ENCODE measurements at regions not wholly inside any gene's neighbourhood (a gene's known extent, or its start where the extent isn't known, plus 50 kb on each side); places are given as distances from the start of the nearest gene placed in this dataset.
"Not testable (repeated sequence)": the region's sequence is repeated elsewhere in the genome, so short reads cannot be mapped to it uniquely, and the experiment has no call there.

DNA sequence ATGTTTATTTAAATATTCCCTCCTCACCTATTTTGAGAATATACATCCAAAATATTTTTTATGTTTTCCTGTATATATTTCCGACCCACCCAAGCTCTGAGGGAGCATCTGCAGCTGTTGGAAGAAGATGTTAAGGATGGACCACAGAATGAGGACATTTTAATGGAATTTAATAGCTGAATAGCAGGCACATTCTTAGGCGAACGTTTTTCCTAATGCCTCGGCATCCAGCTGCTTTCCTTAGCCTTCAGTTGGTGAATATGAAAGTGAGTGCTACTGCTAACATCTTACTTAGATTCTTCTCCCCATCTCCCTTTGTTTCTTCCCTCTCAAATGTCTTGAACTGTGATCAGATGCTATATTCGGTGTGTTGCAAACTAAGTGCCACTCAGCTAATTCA, 158.0 kb upstream of the CTSO start:
- 68% methylated on average over 5 of the region's 5 CpGs for WGBS
- intact Hi-C loops (cut with DNase I), result no loop called here
- no peak overlapping the region for H3K4me3 ChIP-seq
- H3K4me1 ChIP-seq, result peaks cover 0 to 21% (median 15%) of the 10 kb centered on the region in 4 donors
- no peaks in the 10 kb centered on the region for H3K9me3 ChIP-seq
- TF ChIP-seq EP300 (IDR thresholded peaks at IDR 0.05) (no peak), POLR2AphosphoS5 (IDR thresholded peaks at IDR 0.05) (no peak), POLR2A (IDR thresholded peaks at IDR 0.05; ENCODE audit: low read depth) (no peak)
- TF ChIP-seq, protein P1, sequence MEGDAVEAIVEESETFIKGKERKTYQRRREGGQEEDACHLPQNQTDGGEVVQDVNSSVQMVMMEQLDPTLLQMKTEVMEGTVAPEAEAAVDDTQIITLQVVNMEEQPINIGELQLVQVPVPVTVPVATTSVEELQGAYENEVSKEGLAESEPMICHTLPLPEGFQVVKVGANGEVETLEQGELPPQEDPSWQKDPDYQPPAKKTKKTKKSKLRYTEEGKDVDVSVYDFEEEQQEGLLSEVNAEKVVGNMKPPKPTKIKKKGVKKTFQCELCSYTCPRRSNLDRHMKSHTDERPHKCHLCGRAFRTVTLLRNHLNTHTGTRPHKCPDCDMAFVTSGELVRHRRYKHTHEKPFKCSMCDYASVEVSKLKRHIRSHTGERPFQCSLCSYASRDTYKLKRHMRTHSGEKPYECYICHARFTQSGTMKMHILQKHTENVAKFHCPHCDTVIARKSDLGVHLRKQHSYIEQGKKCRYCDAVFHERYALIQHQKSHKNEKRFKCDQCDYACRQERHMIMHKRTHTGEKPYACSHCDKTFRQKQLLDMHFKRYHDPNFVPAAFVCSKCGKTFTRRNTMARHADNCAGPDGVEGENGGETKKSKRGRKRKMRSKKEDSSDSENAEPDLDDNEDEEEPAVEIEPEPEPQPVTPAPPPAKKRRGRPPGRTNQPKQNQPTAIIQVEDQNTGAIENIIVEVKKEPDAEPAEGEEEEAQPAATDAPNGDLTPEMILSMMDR (IDR thresholded peaks at IDR 0.05), result no peak
- DNase-seq (ENCODE audit: extremely low spot score), result no peak
- H3K36me3 ChIP-seq, result no peaks in the 10 kb centered on the region
- no peaks in the 10 kb centered on the region for H3K27me3 ChIP-seq
- no peak overlapping the region for H3K27ac ChIP-seq (replicated peaks in 1 of 4)

DNA sequence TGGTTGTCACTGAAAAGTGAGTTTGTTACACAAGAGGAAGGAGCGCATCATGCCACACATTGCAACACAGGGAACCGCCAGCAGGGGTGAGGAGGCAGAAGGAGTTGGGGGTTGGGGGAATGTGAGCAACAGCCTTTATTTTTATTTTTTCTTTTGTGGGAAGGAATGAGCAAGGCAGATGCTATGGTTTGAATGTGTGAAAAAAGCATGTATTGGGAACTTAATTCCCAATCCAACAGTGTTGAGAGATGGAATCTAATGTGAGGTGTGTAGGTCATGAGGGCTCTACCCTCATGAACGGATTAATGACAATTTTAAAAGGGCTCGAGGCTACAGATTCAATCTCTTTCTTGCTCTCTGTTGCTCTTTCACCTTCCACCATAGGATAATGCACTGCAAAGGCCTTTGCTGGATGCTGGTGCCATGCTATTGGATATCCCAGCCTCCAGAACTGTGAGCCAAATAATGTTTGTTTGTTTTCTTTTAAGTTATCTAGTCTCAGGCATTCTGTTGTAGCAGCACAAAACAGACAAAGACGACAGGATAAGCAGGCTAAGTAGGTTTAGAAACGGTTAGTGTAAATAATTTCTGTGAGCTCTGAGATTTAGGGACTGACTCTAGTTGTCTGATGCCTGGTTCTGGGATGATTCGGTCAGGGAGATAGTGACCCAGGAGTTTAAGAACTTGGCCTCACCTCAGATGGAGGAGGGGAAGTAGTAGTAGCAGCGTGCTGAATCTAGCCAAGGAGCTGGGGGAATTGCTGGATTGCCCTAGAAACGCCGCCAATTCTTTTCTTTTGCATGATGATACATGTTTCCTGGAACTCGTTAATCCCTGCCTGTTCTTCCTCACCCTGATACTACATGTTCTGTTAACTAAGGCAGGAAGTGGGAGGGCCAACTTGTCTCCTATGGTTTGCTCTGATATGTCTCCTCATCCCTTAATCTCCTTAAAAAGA, 156.6 kb upstream of the CTSO start:
- Histone ChIP-seq H3K4me3 (no peak overlapping the region), H3K36me3 (no peaks in the 10 kb centered on the region), H3K4me1 (peaks cover 0 to 21% (median 15%) of the 10 kb centered on the region in 4 donors), H3K9me3 (no peaks in the 10 kb centered on the region), H3K27ac (replicated peaks in 1 of 4) (no peak overlapping the region), H3K27me3 (no peaks in the 10 kb centered on the region)
- no peak for DNase-seq (ENCODE audit: extremely low spot score)
- intact Hi-C loops (cut with DNase I), result no loop called here
- 64% methylated on average over 11 of the region's 11 CpGs for WGBS
- TF ChIP-seq EP300 (IDR thresholded peaks at IDR 0.05) (no peak), POLR2AphosphoS5 (IDR thresholded peaks at IDR 0.05) (no peak), POLR2A (IDR thresholded peaks at IDR 0.05; ENCODE audit: low read depth) (no peak)
- TF ChIP-seq, protein P1 (IDR thresholded peaks at IDR 0.05), result no peak

DNA sequence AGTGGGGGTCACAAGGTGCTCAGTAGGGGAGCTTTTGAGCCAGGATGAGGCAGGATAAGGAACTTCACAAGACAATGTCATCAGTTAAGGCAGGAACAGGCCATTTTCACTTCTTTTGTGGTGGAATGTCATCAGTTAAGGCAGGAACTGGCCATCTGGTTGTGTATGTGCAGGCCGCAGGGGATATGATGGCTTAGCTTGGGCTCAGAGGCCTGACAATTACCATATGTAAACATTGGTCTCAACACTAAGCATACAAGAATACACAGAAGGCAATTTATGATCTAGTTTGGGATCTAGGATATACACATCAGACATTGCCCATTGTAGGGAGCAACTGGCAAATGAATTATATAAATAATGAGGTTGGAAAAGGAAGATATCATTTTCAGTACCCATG, 155.4 kb upstream of the CTSO start:
- H3K27me3 ChIP-seq; H3K9me3 ChIP-seq; intact Hi-C loops (cut with DNase I); H3K36me3 ChIP-seq; H3K4me3 ChIP-seq; DNase-seq (ENCODE audit: extremely low spot score); H3K27ac ChIP-seq (replicated peaks in 1 of 4): not testable (repeated sequence)
- WGBS, result 94% methylated on average over 1 of the region's 1 CpG
- peaks cover 0 to 21% (median 15%) of the 10 kb centered on the region in 4 donors for H3K4me1 ChIP-seq

DNA sequence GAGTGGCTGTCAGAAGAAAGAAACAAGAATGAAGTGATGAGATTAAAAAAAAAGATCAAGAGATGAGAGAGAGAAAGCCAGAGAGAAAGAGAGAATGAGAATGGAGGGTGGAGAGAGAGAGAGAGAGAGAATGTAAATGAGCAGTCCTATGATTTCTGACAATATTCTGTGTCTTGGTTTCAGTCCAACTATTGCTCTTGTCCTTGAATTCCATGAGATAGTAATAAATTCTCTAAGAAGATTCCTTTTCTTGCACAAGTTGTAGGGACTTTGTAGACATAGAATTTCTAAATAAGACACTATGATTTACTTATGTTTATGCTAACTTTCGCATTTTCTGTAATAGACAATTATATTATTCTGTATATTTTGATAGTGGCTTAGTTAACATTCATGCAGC, 149.6 kb upstream of the CTSO start:
- 89% methylated on average over 1 of the region's 1 CpG for WGBS
- Histone ChIP-seq H3K27ac (replicated peaks in 1 of 4) (no peak overlapping the region), H3K4me3 (no peak overlapping the region), H3K36me3 (no peaks in the 10 kb centered on the region), H3K27me3 (no peaks in the 10 kb centered on the region), H3K9me3 (no peaks in the 10 kb centered on the region), H3K4me1 (no peaks in the 10 kb centered on the region)
- DNase-seq (ENCODE audit: extremely low spot score), result no peak
- TF ChIP-seq, protein P1 (IDR thresholded peaks at IDR 0.05), result no peak
- TF ChIP-seq EP300 (IDR thresholded peaks at IDR 0.05) (no peak), POLR2AphosphoS5 (IDR thresholded peaks at IDR 0.05) (no peak), POLR2A (IDR thresholded peaks at IDR 0.05; ENCODE audit: low read depth) (no peak)
- intact Hi-C loops (cut with DNase I), result no loop called here

DNA sequence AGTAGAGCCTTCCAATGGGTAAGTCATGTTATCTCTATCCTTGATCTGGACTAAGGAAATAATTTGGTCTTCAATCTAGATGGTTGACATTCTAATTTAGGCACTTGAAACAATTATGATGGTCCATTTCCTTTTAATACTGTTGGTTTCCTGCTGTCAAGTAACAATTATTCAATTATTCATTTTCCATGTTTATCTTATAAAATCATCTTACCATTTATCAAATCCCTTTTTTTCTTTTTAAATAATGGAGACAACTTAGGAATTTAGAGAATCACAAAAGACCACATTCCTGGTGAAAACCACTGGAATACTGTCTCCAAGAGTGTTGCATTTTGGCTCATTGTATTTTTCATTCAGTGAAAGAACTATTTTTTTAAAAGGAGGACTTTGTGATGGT, 148.7 kb upstream of the CTSO start:
- no peak for DNase-seq (ENCODE audit: extremely low spot score)
- TF ChIP-seq POLR2AphosphoS5 (IDR thresholded peaks at IDR 0.05) (no peak), EP300 (IDR thresholded peaks at IDR 0.05) (no peak), POLR2A (IDR thresholded peaks at IDR 0.05; ENCODE audit: low read depth) (no peak)
- TF ChIP-seq, protein P1 (IDR thresholded peaks at IDR 0.05), result no peak
- Histone ChIP-seq H3K36me3 (no peaks in the 10 kb centered on the region), H3K4me3 (no peak overlapping the region), H3K27ac (replicated peaks in 1 of 4) (no peak overlapping the region), H3K4me1 (no peaks in the 10 kb centered on the region), H3K27me3 (no peaks in the 10 kb centered on the region), H3K9me3 (no peaks in the 10 kb centered on the region)
- intact Hi-C loops (cut with DNase I), result no loop called here

All from esophagus muscularis mucosa (tissue), 4 donors.